HL-60 (cell line): ENCODE measurements at regions not wholly inside any gene's neighbourhood (a gene's known extent, or its start where the extent isn't known, plus 50 kb on each side); places are given as distances from the start of the nearest gene placed in this dataset.

Experiments used
- DNase-seq, 2 experiments: peaks; one replicate each; pipeline ENCODE4 v3.0.0-alpha.2; 2010 to 2020; ENCODE audit warnings: low read depth in 1 of 2, low spot score in 1 of 2
- H3K27ac ChIP-seq: fragments of 250-450 bp; sonication (Bioruptor Pico); replicated peaks from 2 replicates; pipeline ENCODE4 v1.5.1; 2020; ENCODE audit warnings: mild to moderate bottlenecking, moderate library complexity
- H3K27me3 ChIP-seq: fragments of 250-450 bp; sonication (Bioruptor Pico); 2 replicates; pipeline ENCODE4 v1.5.1; 2021; ENCODE audit warnings: mild to moderate bottlenecking, moderate library complexity; ENCODE audit not compliant: insufficient read depth, poor library complexity, severe bottlenecking
- H3K4me3 ChIP-seq: replicated peaks from 2 replicates; pipeline ENCODE4 v1.5.1; 2011; ENCODE audit warnings: mild to moderate bottlenecking, control low read depth, low read length; ENCODE audit not compliant: insufficient read depth
- CTCF ChIP-seq: IDR thresholded peaks from one replicate; pipeline ENCODE4 v1.5.1; 2011; ENCODE audit warnings: low read length, control low read depth, inconsistent platforms; ENCODE audit not compliant: insufficient read depth
- GABPA ChIP-seq: IDR thresholded peaks from 2 replicates; pipeline ENCODE4 v1.6.1; 2012; ENCODE audit warnings: low read depth
- POLR2AphosphoS5 ChIP-seq: IDR thresholded peaks from 2 replicates; pipeline ENCODE4 v1.6.1; 2012; ENCODE audit warnings: low read depth
- SPI1 ChIP-seq: IDR thresholded peaks from 2 replicates; pipeline ENCODE4 v1.6.1; 2012; ENCODE audit warnings: low read depth, mild to moderate bottlenecking, borderline replicate concordance
- TF ChIP-seq, protein P1 (sequence below): IDR thresholded peaks from 2 replicates; pipeline ENCODE4 v1.6.1; 2012; ENCODE audit warnings: low read depth; ENCODE audit not compliant: insufficient replicate concordance

GRCh38 chr10:33099748-33100147 lies 141.7 kb upstream of the ITGB1 start:
- Histone ChIP-seq H3K27me3 (no peaks in the 10 kb centered on the region), H3K4me3 (no peak overlapping the region), H3K27ac (no peak overlapping the region)
- TF ChIP-seq GABPA (no peak), SPI1 (no peak), POLR2AphosphoS5 (no peak), CTCF (no peak)
- TF ChIP-seq, protein P1, sequence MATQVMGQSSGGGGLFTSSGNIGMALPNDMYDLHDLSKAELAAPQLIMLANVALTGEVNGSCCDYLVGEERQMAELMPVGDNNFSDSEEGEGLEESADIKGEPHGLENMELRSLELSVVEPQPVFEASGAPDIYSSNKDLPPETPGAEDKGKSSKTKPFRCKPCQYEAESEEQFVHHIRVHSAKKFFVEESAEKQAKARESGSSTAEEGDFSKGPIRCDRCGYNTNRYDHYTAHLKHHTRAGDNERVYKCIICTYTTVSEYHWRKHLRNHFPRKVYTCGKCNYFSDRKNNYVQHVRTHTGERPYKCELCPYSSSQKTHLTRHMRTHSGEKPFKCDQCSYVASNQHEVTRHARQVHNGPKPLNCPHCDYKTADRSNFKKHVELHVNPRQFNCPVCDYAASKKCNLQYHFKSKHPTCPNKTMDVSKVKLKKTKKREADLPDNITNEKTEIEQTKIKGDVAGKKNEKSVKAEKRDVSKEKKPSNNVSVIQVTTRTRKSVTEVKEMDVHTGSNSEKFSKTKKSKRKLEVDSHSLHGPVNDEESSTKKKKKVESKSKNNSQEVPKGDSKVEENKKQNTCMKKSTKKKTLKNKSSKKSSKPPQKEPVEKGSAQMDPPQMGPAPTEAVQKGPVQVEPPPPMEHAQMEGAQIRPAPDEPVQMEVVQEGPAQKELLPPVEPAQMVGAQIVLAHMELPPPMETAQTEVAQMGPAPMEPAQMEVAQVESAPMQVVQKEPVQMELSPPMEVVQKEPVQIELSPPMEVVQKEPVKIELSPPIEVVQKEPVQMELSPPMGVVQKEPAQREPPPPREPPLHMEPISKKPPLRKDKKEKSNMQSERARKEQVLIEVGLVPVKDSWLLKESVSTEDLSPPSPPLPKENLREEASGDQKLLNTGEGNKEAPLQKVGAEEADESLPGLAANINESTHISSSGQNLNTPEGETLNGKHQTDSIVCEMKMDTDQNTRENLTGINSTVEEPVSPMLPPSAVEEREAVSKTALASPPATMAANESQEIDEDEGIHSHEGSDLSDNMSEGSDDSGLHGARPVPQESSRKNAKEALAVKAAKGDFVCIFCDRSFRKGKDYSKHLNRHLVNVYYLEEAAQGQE = no peak
- DNase-seq = no peak

GRCh38 chr10:33098951-33099663 lies 141.1 kb upstream of the ITGB1 start:
- H3K4me3 ChIP-seq = no peak overlapping the region
- no peak overlapping the region for H3K27ac ChIP-seq
- TF ChIP-seq, protein P1 = no peak
- peak; percentile 74 for TF ChIP-seq SPI1
- DNase-seq = no peak
- no peaks in the 10 kb centered on the region for H3K27me3 ChIP-seq

GRCh38 chr10:33095867-33096815 lies 138.1 kb upstream of the ITGB1 start:
- no peak for TF ChIP-seq POLR2AphosphoS5
- TF ChIP-seq SPI1 = no peak
- TF ChIP-seq CTCF = no peak
- TF ChIP-seq, protein P1 = no peak
- no peak for TF ChIP-seq GABPA
- DNase-seq = no peak
- H3K27me3 ChIP-seq = no peaks in the 10 kb centered on the region
- no peak overlapping the region for H3K4me3 ChIP-seq
- no peak overlapping the region for H3K27ac ChIP-seq
